Neural cell (in vitro differentiated cells): ENCODE measurements at regions not wholly inside any gene's neighbourhood (a gene's known extent, or its start where the extent isn't known, plus 50 kb on each side); places are given as distances from the start of the nearest gene placed in this dataset.

ENCODE experiments used
- H2AFZ ChIP-seq: fragments of 200-600, 300-800 bp; sonication (generic), shearing (Covaris generic); 2 replicates; pipeline ENCODE4 v1.6.0; 2014; ENCODE audit warnings: low read depth, mild to moderate bottlenecking, antibody characterized with exemption, low read length, moderate library complexity
- H3F3A ChIP-seq: fragments of 200-600 bp; shearing (Covaris generic); 2 replicates; pipeline ENCODE4 v1.6.1; 2016; ENCODE audit warnings: mild to moderate bottlenecking, moderate library complexity, mixed read lengths, antibody characterized with exemption, low read length; ENCODE audit not compliant: insufficient read depth, poor library complexity, severe bottlenecking
- H3K27ac ChIP-seq: fragments of 200-600, 300-800 bp; sonication (generic), shearing (Covaris generic); 2 replicates; pipeline ENCODE4 v1.5.1; 2014; ENCODE audit warnings: mild to moderate bottlenecking, low read length, moderate library complexity
- H3K27me3 ChIP-seq: fragments of 300-800, 200-600 bp; sonication (generic), shearing (Covaris generic); 2 replicates; pipeline ENCODE4 v1.6.0; 2014; ENCODE audit warnings: mild to moderate bottlenecking, low read depth, low read length, moderate library complexity; ENCODE audit not compliant: insufficient read depth
- H3K36me3 ChIP-seq: fragments of 300-800, 200-600 bp; sonication (generic), shearing (Covaris generic); 2 replicates; pipeline ENCODE4 v1.5.1; 2014; ENCODE audit warnings: mild to moderate bottlenecking, antibody characterized with exemption, low read length, moderate library complexity; ENCODE audit not compliant: insufficient read depth
- H3K4me2 ChIP-seq: fragments of 300-800, 200-600 bp; sonication (generic), shearing (Covaris generic); 2 replicates; pipeline ENCODE4 v1.6.0; 2014; ENCODE audit warnings: mild to moderate bottlenecking, low read length
- H3K4me3 ChIP-seq: fragments of 300-800, 200-600 bp; sonication (generic), shearing (Covaris generic); 2 replicates; pipeline ENCODE4 v1.5.1; 2014; ENCODE audit warnings: mild to moderate bottlenecking, low read length, moderate library complexity
- H3K79me2 ChIP-seq: fragments of 200-600 bp; shearing (Covaris generic); replicated peaks from 2 replicates; pipeline ENCODE4 v1.6.0; 2014; ENCODE audit warnings: mild to moderate bottlenecking, low read length, moderate library complexity; ENCODE audit not compliant: insufficient read depth
- H3K9ac ChIP-seq: fragments of 300-800, 200-600 bp; sonication (generic), shearing (Covaris generic); 2 replicates; pipeline ENCODE4 v1.6.1; 2016; ENCODE audit warnings: mild to moderate bottlenecking, low read length, mixed read lengths
- H3K9me2 ChIP-seq: fragments of 200-600 bp; shearing (Covaris generic); 2 replicates; pipeline ENCODE4 v1.6.1; 2016; ENCODE audit warnings: mild to moderate bottlenecking, low read length, mixed read lengths; ENCODE audit not compliant: insufficient read depth
- H3K9me3 ChIP-seq: fragments of 200-600, 300-800 bp; sonication (generic), shearing (Covaris generic); 2 replicates; pipeline ENCODE4 v1.6.1; 2016; ENCODE audit warnings: mild to moderate bottlenecking, mixed run types, low read length, moderate library complexity, mixed read lengths
- H4K20me1 ChIP-seq: fragments of 200-600 bp; shearing (Covaris generic); 2 replicates; pipeline ENCODE4 v1.6.1; 2016; ENCODE audit warnings: mild to moderate bottlenecking, mixed run types; ENCODE audit not compliant: insufficient read depth
- EP300 ChIP-seq: fragments of 450-650 bp; conservative IDR thresholded peaks from 2 replicates; pipeline ENCODE4 v1.6.1; 2014; ENCODE audit warnings: antibody characterized with exemption, mild to moderate bottlenecking, moderate library complexity; ENCODE audit not compliant: poor library complexity, severe bottlenecking
- EZH2 ChIP-seq: fragments of 200-600, 300-800 bp; shearing (Covaris generic), sonication (generic); IDR thresholded peaks from 2 replicates; pipeline ENCODE4 v1.6.1; 2014; ENCODE audit warnings: antibody characterized with exemption, low read length, borderline replicate concordance, mild to moderate bottlenecking; ENCODE audit not compliant: insufficient read depth, poor library complexity, severe bottlenecking
- MXI1 ChIP-seq: fragments of 450-650 bp; conservative IDR thresholded peaks from 2 replicates; pipeline ENCODE4 v1.6.1; 2014; ENCODE audit warnings: antibody characterized with exemption, mild to moderate bottlenecking; ENCODE audit not compliant: poor library complexity, severe bottlenecking
- POLR2AphosphoS5 ChIP-seq: IDR thresholded peaks from 2 replicates; pipeline ENCODE4 v1.6.1; 2012
- RAD21 ChIP-seq: fragments of 450-650 bp; conservative IDR thresholded peaks from 2 replicates; pipeline ENCODE4 v1.6.1; 2014; ENCODE audit warnings: antibody characterized with exemption, mild to moderate bottlenecking, moderate library complexity
- REST ChIP-seq: IDR thresholded peaks from 2 replicates; pipeline ENCODE4 v1.6.1; 2012; ENCODE audit warnings: borderline replicate concordance
- SMC3 ChIP-seq: fragments of 450-650 bp; conservative IDR thresholded peaks from 2 replicates; pipeline ENCODE4 v1.6.1; 2014; ENCODE audit warnings: antibody characterized with exemption, mild to moderate bottlenecking, moderate library complexity; ENCODE audit not compliant: poor library complexity
- TAF1 ChIP-seq: IDR thresholded peaks from 2 replicates; pipeline ENCODE4 v1.6.1; 2012; ENCODE audit warnings: low read depth
- TF ChIP-seq, protein P1 (sequence below): fragments of 450-650 bp; IDR thresholded peaks from 2 replicates; pipeline ENCODE4 v1.5.1; 2014; ENCODE audit warnings: antibody characterized with exemption, mild to moderate bottlenecking, moderate library complexity; ENCODE audit not compliant: poor library complexity, severe bottlenecking

DNA sequence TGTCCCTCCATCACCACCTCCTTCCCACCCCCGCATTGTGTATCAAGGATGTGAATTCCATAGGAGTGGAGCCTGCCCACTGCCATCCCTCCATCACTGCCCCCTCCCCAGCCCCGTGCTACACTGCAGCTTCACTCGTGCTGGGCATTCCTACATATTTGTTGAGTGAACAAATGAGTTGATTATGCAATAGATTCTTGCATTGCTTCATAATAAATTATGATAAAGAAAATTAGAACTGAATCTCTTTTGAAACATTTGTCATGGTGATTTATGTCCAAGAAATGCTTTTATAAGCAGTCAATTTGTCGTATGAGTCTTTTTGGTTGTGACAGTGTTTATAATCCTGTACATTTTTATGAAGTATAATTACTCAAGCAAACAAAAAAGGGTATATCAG is 83.2 kb downstream of the IRX1 start:
- no peaks in the 10 kb centered on the region for H3K27me3 ChIP-seq
- H3K36me3 ChIP-seq = no peaks in the 10 kb centered on the region

DNA sequence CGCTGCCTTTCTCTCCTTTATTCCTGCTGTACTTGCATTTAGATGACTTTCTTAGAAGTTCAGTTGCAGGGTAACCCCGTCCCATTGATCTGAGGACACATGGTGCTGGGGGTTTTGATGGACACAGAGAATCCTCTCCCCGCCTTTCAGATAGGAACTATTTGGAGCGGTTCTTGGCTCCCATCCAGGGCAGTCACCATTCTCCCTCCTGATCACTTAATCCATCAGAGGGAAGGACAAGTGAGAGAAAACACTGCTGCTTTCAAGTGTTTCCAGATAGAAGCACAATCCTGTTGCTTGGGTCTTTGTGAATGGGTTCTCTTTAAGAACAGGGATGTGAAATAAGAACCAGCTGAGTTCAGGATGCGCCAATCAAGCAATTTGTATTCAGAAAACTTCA is 85.2 kb downstream of the IRX1 start:
- Histone ChIP-seq H3K9me3 (no peaks in the 10 kb centered on the region), H3K9me2 (no peaks in the 10 kb centered on the region), H4K20me1 (no peaks in the 10 kb centered on the region), H3F3A (no peaks in the 10 kb centered on the region), H3K4me2 (no peak overlapping the region), H2AFZ (no peak overlapping the region), H3K79me2 (no peaks in the 10 kb centered on the region), H3K9ac (no peak overlapping the region), H3K27me3 (no peaks in the 10 kb centered on the region), H3K4me3 (no peak overlapping the region), H3K27ac (no peak overlapping the region), H3K36me3 (no peaks in the 10 kb centered on the region)
- TF ChIP-seq EZH2 (no peak), SMC3 (no peak), RAD21 (no peak), EP300 (no peak)
- TF ChIP-seq, protein P1, sequence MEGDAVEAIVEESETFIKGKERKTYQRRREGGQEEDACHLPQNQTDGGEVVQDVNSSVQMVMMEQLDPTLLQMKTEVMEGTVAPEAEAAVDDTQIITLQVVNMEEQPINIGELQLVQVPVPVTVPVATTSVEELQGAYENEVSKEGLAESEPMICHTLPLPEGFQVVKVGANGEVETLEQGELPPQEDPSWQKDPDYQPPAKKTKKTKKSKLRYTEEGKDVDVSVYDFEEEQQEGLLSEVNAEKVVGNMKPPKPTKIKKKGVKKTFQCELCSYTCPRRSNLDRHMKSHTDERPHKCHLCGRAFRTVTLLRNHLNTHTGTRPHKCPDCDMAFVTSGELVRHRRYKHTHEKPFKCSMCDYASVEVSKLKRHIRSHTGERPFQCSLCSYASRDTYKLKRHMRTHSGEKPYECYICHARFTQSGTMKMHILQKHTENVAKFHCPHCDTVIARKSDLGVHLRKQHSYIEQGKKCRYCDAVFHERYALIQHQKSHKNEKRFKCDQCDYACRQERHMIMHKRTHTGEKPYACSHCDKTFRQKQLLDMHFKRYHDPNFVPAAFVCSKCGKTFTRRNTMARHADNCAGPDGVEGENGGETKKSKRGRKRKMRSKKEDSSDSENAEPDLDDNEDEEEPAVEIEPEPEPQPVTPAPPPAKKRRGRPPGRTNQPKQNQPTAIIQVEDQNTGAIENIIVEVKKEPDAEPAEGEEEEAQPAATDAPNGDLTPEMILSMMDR = no peak

More for the DNA sequence above, 83.2 kb downstream of the IRX1 start:
- TF ChIP-seq POLR2AphosphoS5 (no peak), RAD21 (no peak), MXI1 (no peak), REST (no peak), EZH2 (no peak), TAF1 (no peak), EP300 (no peak), SMC3 (no peak)
- TF ChIP-seq, protein P1 = no peak
- Histone ChIP-seq H2AFZ (no peak overlapping the region), H3K79me2 (no peaks in the 10 kb centered on the region), H3K4me2 (no peak overlapping the region), H3K4me3 (no peak overlapping the region), H3K9me2 (no peaks in the 10 kb centered on the region), H3K9me3 (no peaks in the 10 kb centered on the region), H3K27ac (no peak overlapping the region), H4K20me1 (no peaks in the 10 kb centered on the region), H3F3A (no peaks in the 10 kb centered on the region), H3K9ac (no peak overlapping the region)
